HepG2 (cell line): ENCODE measurements at regions not wholly inside any gene's neighbourhood (a gene's known extent, or its start where the extent isn't known, plus 50 kb on each side); places are given as distances from the start of the nearest gene placed in this dataset.

Experiments used
- BRCA1 ChIP-seq: sonication (generic); formaldehyde crosslinking; IDR thresholded peaks from 2 replicates; pipeline ENCODE4 v1.4.0; 2020; ENCODE audit warnings: missing genetic modification reagents
- IRX3 ChIP-seq: sonication (generic); formaldehyde crosslinking; IDR thresholded peaks from 2 replicates; pipeline ENCODE4 v1.8.1; 2023; ENCODE audit warnings: mild to moderate bottlenecking, low read depth, missing genetic modification reagents, borderline replicate concordance
- ZNF274 ChIP-seq: sonication (generic); formaldehyde crosslinking; IDR thresholded peaks from 2 replicates; pipeline ENCODE4 v1.5.1; 2020; ENCODE audit warnings: mild to moderate bottlenecking, missing genetic modification reagents
- ZNF367 ChIP-seq: sonication (generic); formaldehyde crosslinking; IDR thresholded peaks from 2 replicates; pipeline ENCODE4 v1.4.0; 2020; ENCODE audit warnings: missing genetic modification reagents, borderline replicate concordance
- ZNF547 ChIP-seq: sonication (generic); formaldehyde crosslinking; IDR thresholded peaks from 2 replicates; pipeline ENCODE4 v1.5.1; 2020; ENCODE audit warnings: mild to moderate bottlenecking, missing genetic modification reagents
- TF ChIP-seq, protein P1 (sequence below): sonication (generic); formaldehyde crosslinking; IDR thresholded peaks from 2 replicates; pipeline ENCODE4 v1.4.0; 2020; ENCODE audit warnings: low read depth, mild to moderate bottlenecking, missing genetic modification reagents
- TF ChIP-seq, protein P2 (sequence below): sonication (generic); formaldehyde crosslinking; IDR thresholded peaks from 2 replicates; pipeline ENCODE4 v1.5.0; 2020; ENCODE audit warnings: mild to moderate bottlenecking, missing genetic modification reagents, moderate library complexity

DNA sequence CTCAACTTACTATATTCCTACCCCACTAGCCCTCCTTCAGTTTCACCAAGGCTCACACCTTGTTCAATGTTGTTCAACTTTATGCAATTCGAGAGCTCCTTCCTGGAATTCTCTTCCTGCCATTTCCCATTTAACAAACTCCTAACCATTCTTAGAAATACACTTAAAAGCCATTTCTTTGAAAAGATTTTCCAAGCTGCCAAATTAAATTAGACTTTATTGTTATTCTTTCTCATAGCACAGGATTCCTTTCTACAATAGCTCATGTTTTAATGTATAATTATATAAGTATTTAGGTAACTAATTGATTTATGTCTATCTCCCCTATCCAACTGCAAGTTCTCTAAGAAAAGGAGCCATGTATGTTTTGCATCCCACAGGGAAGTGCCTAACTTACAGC, 52.7 kb upstream of the CTSC start:
- TF ChIP-seq, protein P1, sequence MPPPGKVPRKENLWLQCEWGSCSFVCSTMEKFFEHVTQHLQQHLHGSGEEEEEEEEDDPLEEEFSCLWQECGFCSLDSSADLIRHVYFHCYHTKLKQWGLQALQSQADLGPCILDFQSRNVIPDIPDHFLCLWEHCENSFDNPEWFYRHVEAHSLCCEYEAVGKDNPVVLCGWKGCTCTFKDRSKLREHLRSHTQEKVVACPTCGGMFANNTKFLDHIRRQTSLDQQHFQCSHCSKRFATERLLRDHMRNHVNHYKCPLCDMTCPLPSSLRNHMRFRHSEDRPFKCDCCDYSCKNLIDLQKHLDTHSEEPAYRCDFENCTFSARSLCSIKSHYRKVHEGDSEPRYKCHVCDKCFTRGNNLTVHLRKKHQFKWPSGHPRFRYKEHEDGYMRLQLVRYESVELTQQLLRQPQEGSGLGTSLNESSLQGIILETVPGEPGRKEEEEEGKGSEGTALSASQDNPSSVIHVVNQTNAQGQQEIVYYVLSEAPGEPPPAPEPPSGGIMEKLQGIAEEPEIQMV: no peak
- TF ChIP-seq ZNF367 (CRISPR knock-in tag) (no peak), ZNF547 (CRISPR knock-in tag) (no peak), BRCA1 (no peak), ZNF274 (CRISPR knock-in tag) (no peak), IRX3 (CRISPR knock-in tag) (no peak)
- TF ChIP-seq, protein P2, sequence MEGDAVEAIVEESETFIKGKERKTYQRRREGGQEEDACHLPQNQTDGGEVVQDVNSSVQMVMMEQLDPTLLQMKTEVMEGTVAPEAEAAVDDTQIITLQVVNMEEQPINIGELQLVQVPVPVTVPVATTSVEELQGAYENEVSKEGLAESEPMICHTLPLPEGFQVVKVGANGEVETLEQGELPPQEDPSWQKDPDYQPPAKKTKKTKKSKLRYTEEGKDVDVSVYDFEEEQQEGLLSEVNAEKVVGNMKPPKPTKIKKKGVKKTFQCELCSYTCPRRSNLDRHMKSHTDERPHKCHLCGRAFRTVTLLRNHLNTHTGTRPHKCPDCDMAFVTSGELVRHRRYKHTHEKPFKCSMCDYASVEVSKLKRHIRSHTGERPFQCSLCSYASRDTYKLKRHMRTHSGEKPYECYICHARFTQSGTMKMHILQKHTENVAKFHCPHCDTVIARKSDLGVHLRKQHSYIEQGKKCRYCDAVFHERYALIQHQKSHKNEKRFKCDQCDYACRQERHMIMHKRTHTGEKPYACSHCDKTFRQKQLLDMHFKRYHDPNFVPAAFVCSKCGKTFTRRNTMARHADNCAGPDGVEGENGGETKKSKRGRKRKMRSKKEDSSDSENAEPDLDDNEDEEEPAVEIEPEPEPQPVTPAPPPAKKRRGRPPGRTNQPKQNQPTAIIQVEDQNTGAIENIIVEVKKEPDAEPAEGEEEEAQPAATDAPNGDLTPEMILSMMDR (CRISPR knock-in tag): no peak
